A549 (cell line): ENCODE measurements at regions not wholly inside any gene's neighbourhood (a gene's known extent, or its start where the extent isn't known, plus 50 kb on each side); places are given as distances from the start of the nearest gene placed in this dataset.

Source experiments
- ATAC-seq, 2 experiments: fragments of 200-7000 bp in 1 of 2; fragments of >200 bp in 1 of 2; cut with Nextera tagmentation in 1 of 2; cut with Tn5 transposase in 1 of 2; 3 replicates each; pipeline versions ENCODE4 v1.8.0 to v1.9.1; 2018 to 2020; ENCODE audit warnings: mild to moderate bottlenecking in 1 of 2, moderate library complexity in 1 of 2
- CTCF ChIA-PET: fragments of 300-600 bp; sonication (Branson Sonifier 250); formaldehyde crosslinking; extraction: SDS; loops from one replicate; lab custom pipeline; 2021; ENCODE audit warnings: antibody characterized with exemption, inconsistent platforms; lab: Yijun Ruan, JAX
- POLR2A ChIA-PET: fragments of 350-600 bp; formaldehyde crosslinking; extraction: SDS; loops from one replicate; lab custom pipeline; 2021; ENCODE audit warnings: antibody characterized with exemption, inconsistent platforms; lab: Yijun Ruan, JAX
- DNase-seq, 2 experiments: peaks; one replicate each; pipeline versions ENCODE4 v3.0.0 to v3.0.0-alpha.2; 2011 to 2016; ENCODE audit warnings: low read depth in 1 of 2, low spot score in 1 of 2
- FAIRE-seq: peaks from 2 replicates; lab custom pipeline; 2011; peaks lifted over from hg19 to GRCh38; lab: Jason Lieb, UNC
- H3K27ac ChIP-seq, 2 experiments: fragments of >200 bp; sonication (Bioruptor Twin); formaldehyde crosslinking; 3 replicates each; pipeline ENCODE4 v1.5.1; 2016 to 2017
- H3K4me1 ChIP-seq: fragments of >200 bp; sonication (Bioruptor Twin); formaldehyde crosslinking; 3 replicates; pipeline ENCODE4 v1.6.1; 2016
- H3K4me2 ChIP-seq: fragments of >200 bp; sonication (Bioruptor Twin); formaldehyde crosslinking; 3 replicates; pipeline ENCODE4 v1.6.1; 2016
- H3K4me3 ChIP-seq: fragments of >200 bp; sonication (Bioruptor Twin); formaldehyde crosslinking; 3 replicates; pipeline ENCODE4 v1.5.1; 2016
- H3K9me3 ChIP-seq: fragments of >200 bp; sonication (Bioruptor Twin); formaldehyde crosslinking; 3 replicates; pipeline ENCODE4 v1.6.1; 2016
- ATOH8 ChIP-seq: fragments of 250-450 bp; sonication (Bioruptor Pico); IDR thresholded peaks from 2 replicates; pipeline ENCODE4 v1.5.0; 2020; ENCODE audit warnings: low read depth, mild to moderate bottlenecking, moderate library complexity
- CBX8 ChIP-seq: fragments of 200-600 bp; sonication (generic); IDR thresholded peaks from 2 replicates; pipeline ENCODE4 v1.6.1; 2016
- CTCF ChIP-seq: fragments of >200 bp; sonication (Bioruptor Twin); formaldehyde crosslinking; IDR thresholded peaks from 3 replicates; pipeline ENCODE4 v1.5.1; 2016
- EHMT2 ChIP-seq: fragments of 200-600 bp; sonication (generic); IDR thresholded peaks from 2 replicates; pipeline ENCODE4 v1.6.1; 2016; ENCODE audit warnings: antibody characterized with exemption, low read depth, mild to moderate bottlenecking, moderate library complexity
- ESRRA ChIP-seq: fragments of 150-350 bp; IDR thresholded peaks from 2 replicates; pipeline ENCODE4 v1.6.1; 2014; ENCODE audit warnings: mild to moderate bottlenecking, low read length, borderline replicate concordance
- FOSL2 ChIP-seq, 2 experiments: fragments of 450-650 bp in 1 of 2; fragments of >200 bp in 1 of 2; sonication (Bioruptor Twin) in 1 of 2; formaldehyde crosslinking; IDR thresholded peaks; 2 replicates each; pipeline versions ENCODE4 v1.5.0 to v1.6.1; 2016 to 2020; ENCODE audit warnings: mild to moderate bottlenecking in 1 of 2, moderate library complexity in 1 of 2
- FOXS1 ChIP-seq: fragments of 250-450 bp; sonication (Bioruptor Pico); IDR thresholded peaks from 2 replicates; pipeline ENCODE4 v1.5.0; 2020; ENCODE audit warnings: mild to moderate bottlenecking, moderate library complexity
- HES2 ChIP-seq: fragments of >200 bp; sonication (Bioruptor Twin); formaldehyde crosslinking; IDR thresholded peaks from 2 replicates; pipeline ENCODE4 v1.6.1; 2016
- HOXA7 ChIP-seq: fragments of 250-450 bp; sonication (Bioruptor Pico); IDR thresholded peaks from 2 replicates; pipeline ENCODE4 v1.5.0; 2020; ENCODE audit warnings: mild to moderate bottlenecking, moderate library complexity
- HOXB13 ChIP-seq: fragments of 250-450 bp; sonication (Bioruptor Pico); IDR thresholded peaks from 2 replicates; pipeline ENCODE4 v1.5.0; 2020; ENCODE audit warnings: low read depth, mild to moderate bottlenecking, moderate library complexity
- MAX ChIP-seq: IDR thresholded peaks from 2 replicates; pipeline ENCODE4 v1.6.1; 2012
- MAZ ChIP-seq: fragments of 150-350 bp; IDR thresholded peaks from 2 replicates; pipeline ENCODE4 v1.6.1; 2014; ENCODE audit warnings: antibody characterized with exemption, low read depth, low read length, borderline replicate concordance
- NFE2L2 ChIP-seq: fragments of 150-350 bp; conservative IDR thresholded peaks from 2 replicates; pipeline ENCODE4 v1.6.1; 2014; ENCODE audit warnings: low read length
- RAD21 ChIP-seq, 2 experiments: fragments of >200 bp in 1 of 2; sonication (Bioruptor Twin) in 1 of 2; formaldehyde crosslinking in 1 of 2; IDR thresholded peaks in 1 of 2; conservative IDR thresholded peaks in 1 of 2; 2 replicates in 1 of 2; 3 replicates in 1 of 2; pipeline ENCODE4 v1.6.1; 2012 to 2018; ENCODE audit warnings: inconsistent platforms in 1 of 2
- SREBF2 ChIP-seq: fragments of 450-650 bp; IDR thresholded peaks from 2 replicates; pipeline ENCODE4 v1.6.1; 2014; ENCODE audit warnings: mild to moderate bottlenecking, moderate library complexity
- TFCP2L1 ChIP-seq: fragments of 250-450 bp; sonication (Bioruptor Pico); IDR thresholded peaks from 2 replicates; pipeline ENCODE4 v1.5.0; 2021; ENCODE audit warnings: mild to moderate bottlenecking
- WGBS: methylation state at CpG from one replicate; pipeline ENCODE4 v1.1.6; 2017; ENCODE audit errors: missing lambda C conversion rate; 5-methylcytosine and 5-hydroxymethylcytosine counted together
- TF ChIP-seq, protein P1 (sequence below): fragments of 200-600 bp; sonication (generic); IDR thresholded peaks from 2 replicates; pipeline ENCODE4 v1.6.1; 2016; ENCODE audit warnings: antibody characterized with exemption, mild to moderate bottlenecking, moderate library complexity

GRCh38 chr22:48737461-48738203 lies 1090.0 kb downstream of the BRD1 start (continued):
- TF ChIP-seq CTCF (no peak), NFE2L2 (no peak), FOXS1 (CRISPR knock-in tag) (no peak), HOXA7 (CRISPR knock-in tag) (no peak)

- 89% methylated on average over 14 of the region's 29 CpGs for WGBS
- Histone ChIP-seq H3K9me3 (no peaks in the 10 kb centered on the region), H3K27ac (peak overlapping the region in 1 of 2 experiments; percentile 45; a peak in 3 of 6 replicates), H3K4me1 (peaks cover 7% of the 10 kb centered on the region; the same call in 1 of the 3 replicates), H3K4me3 (no peak overlapping the region), H3K4me2 (no peak overlapping the region)
- no peak for FAIRE-seq
- DNase-seq, result no peak
- CTCF ChIA-PET, result no interaction called here
- POLR2A ChIA-PET, result no interaction called here
- ATAC-seq, result no peak
- no peak for TF ChIP-seq ESRRA
- TF ChIP-seq NFE2L2, result no peak
- TF ChIP-seq FOSL2 (IDR thresholded peaks at IDR 0.05), result no peak
- no peak for TF ChIP-seq FOSL2 (CRISPR knock-in tag; IDR thresholded peaks at IDR 0.05)
- no peak for TF ChIP-seq ATOH8 (CRISPR knock-in tag)
- no peak for TF ChIP-seq HES2
- TF ChIP-seq MAX, result no peak
- no peak for TF ChIP-seq MAZ
- TF ChIP-seq HOXA7 (CRISPR knock-in tag), result no peak
- no peak for TF ChIP-seq FOXS1 (CRISPR knock-in tag)
- no peak for TF ChIP-seq TFCP2L1 (CRISPR knock-in tag)
- TF ChIP-seq, protein P1, sequence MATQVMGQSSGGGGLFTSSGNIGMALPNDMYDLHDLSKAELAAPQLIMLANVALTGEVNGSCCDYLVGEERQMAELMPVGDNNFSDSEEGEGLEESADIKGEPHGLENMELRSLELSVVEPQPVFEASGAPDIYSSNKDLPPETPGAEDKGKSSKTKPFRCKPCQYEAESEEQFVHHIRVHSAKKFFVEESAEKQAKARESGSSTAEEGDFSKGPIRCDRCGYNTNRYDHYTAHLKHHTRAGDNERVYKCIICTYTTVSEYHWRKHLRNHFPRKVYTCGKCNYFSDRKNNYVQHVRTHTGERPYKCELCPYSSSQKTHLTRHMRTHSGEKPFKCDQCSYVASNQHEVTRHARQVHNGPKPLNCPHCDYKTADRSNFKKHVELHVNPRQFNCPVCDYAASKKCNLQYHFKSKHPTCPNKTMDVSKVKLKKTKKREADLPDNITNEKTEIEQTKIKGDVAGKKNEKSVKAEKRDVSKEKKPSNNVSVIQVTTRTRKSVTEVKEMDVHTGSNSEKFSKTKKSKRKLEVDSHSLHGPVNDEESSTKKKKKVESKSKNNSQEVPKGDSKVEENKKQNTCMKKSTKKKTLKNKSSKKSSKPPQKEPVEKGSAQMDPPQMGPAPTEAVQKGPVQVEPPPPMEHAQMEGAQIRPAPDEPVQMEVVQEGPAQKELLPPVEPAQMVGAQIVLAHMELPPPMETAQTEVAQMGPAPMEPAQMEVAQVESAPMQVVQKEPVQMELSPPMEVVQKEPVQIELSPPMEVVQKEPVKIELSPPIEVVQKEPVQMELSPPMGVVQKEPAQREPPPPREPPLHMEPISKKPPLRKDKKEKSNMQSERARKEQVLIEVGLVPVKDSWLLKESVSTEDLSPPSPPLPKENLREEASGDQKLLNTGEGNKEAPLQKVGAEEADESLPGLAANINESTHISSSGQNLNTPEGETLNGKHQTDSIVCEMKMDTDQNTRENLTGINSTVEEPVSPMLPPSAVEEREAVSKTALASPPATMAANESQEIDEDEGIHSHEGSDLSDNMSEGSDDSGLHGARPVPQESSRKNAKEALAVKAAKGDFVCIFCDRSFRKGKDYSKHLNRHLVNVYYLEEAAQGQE, result no peak
- TF ChIP-seq SREBF2, result no peak
- TF ChIP-seq HOXB13 (CRISPR knock-in tag), result no peak
- TF ChIP-seq EHMT2, result no peak
- TF ChIP-seq CBX8, result no peak
- TF ChIP-seq RAD21 (conservative IDR thresholded peaks at IDR 0.05 in 1 of 2, IDR thresholded peaks at IDR 0.05 in 1 of 2), result no peak
Observed at GRCh38 chr22:48736593-48737460, 1090.8 kb downstream of the BRD1 start.
